Right forelimb (tissue), 1 donor: ENCODE measurements at regions not wholly inside any gene's neighbourhood (a gene's known extent, or its start where the extent isn't known, plus 50 kb on each side); places are given as distances from the start of the nearest gene placed in this dataset.
"Not testable (repeated sequence)": the region's sequence is repeated elsewhere in the genome, so short reads cannot be mapped to it uniquely, and the experiment has no call there.

Experiments used
- DNase-seq: peaks from one replicate; pipeline ENCODE4 v3.0.0-alpha.2; 2018

DNA sequence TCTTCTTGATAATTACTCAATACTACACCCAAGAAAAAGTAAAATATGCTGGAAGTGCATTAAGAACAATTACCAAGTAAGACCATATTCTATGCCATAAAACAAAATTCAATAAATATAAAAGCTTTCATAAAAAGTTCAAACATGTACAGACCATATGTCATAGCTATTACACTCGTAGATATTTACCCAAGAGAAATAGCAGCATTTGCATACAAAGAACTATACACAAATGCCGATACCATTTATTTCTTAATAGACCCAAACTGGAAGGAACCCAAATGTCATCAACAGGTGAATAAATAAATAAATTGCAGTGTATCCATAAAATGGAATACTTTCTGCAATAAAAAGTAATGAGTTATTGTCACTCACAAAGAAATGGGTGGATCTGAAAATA, 78.3 kb upstream of the SLC16A7 start:
- no peak for DNase-seq

DNA sequence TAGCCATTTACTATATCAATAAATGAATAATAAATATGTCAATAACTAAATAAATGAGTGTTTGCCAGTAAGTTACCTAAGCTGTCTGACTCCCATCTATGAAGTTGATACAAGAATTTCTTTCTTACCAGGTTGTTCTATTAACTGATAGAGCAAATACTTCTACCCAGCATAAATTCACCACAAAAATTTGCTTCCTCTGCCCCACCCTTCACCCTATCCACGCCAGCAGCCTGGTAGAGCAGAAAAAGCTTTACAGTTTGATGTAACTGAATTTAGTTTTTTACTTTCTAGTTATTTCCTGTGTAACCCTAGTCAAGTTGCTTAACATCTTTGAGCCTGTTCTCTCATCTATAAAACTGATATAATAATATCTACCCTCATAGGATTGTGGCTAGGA, 94.9 kb upstream of the SLC16A7 start:
- no peak for DNase-seq

DNA sequence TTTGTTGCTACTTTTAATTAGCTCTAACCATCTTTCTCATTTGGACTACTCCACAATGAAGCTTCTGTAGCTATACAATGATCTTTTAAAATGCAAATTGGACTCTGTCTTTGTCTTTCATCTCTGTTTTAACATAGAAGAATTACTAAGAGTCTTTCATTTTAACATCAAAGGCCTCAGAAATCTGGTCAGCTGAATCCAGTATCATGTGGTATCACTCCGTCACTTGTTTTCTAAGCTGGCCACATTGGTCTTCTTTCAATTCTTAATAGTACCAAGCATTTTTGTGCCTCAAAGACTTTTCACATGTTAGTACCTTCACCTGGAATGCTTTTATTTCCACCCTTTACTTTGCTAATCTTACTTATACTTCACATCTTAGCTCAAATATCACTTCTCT, 95.5 kb upstream of the SLC16A7 start:
- no peak for DNase-seq

DNA sequence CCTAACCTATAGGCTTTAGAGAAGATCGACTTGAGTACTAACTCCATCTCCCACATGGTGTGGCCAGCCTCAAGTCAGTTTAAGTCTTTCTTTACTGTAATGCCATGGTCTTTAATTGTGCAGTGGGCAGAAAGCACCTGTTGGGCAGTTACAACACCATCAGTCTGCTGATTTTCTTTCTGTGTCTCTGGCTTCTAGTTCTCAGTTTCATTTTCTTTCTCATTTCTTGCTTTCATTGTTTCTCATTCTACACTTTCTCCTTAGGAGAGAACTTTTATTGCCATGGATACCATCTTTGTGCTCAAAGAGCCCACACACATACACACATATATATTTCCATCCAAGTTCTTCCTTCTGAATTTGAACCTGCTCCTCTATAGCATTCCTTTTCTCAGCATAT, 96.1 kb upstream of the SLC16A7 start:
- DNase-seq = no peak

DNA sequence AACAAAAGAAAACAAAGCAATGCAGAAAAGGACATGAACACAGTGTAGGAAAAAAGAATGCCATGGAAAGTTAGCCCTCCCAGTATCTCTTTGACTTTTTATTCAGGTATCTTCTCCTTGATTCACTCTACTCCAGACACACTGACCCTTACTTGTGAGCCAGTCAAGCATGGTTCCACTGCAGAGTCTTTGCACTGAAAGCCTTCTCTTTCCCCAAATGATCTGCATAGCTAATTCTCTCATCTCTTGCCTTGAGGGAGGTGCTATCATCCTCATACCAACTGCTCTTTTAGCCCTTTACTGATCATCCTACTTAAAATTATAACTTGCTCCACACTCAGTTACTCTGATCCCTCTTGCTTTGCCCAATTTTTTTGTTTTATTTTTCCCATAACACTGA, 101.2 kb upstream of the SLC16A7 start:
- DNase-seq = no peak

DNA sequence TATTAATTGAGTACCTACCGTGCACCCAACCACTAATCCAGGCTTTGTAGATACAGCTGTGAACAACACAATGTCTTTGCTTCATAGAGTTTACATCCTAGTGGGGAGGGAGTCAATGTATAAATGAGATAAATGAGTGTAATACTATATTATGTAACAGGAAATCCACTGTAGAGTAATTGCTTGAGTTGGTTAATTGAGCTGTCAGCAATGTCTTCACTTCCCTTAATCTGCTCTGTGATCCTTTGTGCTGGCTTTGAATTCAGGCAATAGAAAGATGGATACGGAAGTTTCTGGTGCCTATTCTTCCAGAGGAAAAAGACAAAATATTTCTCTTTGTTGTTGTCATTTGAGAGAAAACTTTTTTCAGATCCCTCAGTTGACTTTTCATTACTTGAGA, 104.0 kb upstream of the SLC16A7 start:
- DNase-seq = no peak

DNA sequence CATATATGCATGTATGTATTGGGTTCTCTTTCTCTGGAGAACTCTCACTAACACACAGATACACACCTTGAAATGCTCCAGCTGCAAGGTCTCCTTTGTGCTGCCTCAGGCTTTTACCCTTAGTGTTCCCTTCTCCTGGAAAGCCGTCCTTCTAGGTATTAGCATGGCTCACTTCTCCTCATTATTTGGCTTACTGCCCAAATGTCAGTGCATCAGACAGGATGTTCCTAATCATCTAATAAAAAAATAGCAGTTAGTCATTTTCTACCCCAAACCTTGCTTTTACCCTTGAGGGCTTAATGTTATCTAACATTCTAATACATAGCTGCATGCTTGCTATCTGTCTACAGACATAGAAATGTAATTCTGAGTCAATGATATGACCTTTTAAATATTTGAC, 109.0 kb upstream of the SLC16A7 start:
- DNase-seq = no peak

DNA sequence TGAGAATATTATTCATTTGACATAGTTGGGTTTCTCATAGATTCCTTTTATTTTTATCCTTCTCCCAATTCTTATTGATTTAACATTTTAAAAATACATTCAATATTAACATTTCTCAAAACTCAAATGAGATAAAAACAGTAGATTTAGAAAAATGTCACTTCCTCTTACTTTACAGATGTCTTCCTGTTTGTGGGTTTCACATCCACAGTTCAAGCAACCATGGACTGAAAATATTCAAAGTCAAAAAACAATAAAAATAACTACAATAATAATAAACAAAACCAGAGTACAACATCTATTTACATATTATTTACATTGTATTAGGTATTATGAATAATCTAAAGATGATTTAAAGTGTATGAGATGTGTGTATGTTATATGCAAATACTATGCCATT, 111.3 kb upstream of the SLC16A7 start:
- DNase-seq = no peak

DNA sequence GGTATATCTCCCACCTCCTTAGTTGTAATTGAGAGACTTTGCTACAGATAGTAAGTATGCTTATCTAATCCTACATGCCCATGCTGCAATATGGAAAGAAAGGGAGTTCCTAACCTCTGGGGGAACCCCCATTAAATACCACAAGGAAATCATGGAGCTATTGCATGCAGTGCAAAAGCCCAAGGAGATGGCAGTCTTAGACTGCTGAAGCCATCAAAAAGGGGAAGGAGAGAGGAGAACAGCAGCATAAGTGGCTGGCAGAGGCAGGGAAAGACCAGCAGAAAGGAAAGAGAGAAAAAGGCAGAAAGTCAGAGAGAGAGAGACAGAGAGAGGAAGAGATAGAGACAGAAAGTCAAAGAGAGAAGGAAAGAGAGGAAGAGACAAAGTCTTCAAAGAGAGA, 121.6 kb upstream of the SLC16A7 start:
- not testable (repeated sequence) for DNase-seq

DNA sequence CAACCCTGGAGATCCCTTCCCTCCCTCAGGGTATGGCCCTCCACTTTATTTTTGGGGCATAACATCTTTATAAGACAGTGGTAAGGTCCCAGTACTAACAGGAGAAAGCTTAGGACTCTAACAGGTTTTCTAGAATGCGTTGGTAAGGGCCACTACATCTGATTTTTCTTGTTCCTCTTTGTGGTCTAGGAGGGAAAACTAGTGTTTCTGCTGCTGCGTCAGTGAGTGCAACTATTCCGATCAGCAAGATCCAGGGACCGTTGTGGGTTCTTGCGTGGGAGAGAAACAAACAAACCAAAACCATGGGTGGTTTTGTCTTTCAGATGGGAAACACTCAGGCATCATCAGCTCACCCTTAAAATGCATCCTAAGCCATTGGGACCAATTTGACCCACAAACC, 123.6 kb upstream of the SLC16A7 start:
- no peak for DNase-seq

DNA sequence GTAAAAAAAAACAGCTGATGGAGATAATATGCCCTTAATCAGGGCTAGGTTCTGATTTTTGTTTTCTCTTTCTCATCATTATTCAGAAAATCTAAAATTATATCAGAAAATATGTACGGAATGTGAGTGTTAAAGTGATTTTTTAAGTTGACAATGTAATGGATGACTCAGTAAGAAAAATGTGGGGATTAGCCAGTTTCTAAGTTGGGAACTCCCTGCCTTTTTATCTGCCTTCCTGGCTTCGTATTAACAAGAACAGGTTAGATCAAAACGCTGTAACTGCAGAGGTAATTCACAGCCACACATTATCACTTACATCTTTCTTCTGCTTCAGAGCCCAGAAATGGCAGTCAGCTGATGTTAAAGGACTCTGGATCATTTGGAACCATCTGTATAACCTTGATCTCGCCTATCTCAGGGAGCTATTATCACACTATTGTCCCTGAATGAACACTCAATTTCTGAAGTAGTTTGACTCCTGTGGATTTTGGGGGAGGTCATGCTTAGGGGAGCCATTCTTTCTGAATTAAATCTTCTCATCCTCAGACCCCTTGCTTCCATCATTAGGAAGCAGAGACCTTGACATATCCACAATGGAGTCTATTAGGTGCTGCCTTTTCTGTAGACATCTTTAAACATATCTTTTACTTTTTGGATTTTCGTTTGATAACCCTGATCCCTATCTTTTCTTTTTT, 135.7 kb upstream of the SLC16A7 start:
- DNase-seq = no peak

DNA sequence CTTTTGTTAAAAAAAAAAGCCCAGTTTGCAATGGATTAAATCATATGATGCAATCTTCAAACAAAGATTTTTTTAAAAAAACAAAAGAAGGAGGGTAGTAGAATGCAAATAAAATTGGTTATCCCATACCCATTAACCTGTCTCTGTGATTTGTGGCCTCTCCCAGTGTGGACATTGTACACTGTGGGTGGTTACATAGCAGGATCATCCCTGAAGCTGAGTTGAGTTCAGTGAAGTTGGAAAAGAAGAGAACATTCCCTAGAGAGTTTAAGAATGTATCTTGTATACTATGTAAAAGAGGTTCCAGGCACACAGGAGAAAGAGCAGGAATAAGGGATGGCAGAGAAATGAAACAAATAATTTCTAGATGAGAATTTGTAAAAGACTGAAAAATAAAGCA, 142.4 kb upstream of the SLC16A7 start:
- DNase-seq = no peak

DNA sequence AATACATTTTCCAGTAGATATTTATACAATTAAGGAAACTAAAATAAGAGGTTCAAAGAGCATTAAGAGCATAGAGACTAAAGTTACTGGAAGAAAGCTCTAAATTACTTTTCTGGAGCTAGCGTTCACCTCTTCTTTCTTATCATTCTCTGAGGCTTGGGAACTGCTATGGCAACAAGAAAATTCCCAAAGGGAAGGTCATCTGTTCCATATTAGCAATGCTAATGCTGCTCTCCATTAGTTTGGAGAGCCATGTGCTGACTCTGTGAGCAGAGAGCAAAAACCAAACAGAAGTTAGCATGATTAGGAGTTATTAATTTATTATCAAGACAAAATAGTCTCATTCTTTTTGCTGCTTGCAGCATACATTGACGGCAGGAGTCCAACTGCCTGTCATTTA, 143.1 kb upstream of the SLC16A7 start:
- DNase-seq = no peak

DNA sequence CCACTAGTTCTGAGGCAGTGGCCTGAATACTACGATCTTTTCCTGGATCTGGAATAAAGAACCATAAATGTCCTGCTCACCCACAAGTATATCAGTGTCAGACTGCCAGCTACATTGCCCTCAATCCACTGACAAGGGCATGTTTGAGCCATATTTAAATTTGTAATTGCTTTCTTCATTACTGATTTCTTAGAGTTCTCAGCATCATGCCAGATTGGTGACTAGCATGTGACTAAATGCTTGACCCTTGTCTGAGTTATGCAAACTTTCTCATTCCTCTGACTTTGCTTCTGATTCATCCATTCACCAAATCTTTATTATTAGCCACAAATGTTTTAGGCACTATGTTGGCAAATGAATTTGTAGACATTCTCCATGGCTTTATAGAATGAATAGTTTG, 143.6 kb upstream of the SLC16A7 start:
- no peak for DNase-seq

DNA sequence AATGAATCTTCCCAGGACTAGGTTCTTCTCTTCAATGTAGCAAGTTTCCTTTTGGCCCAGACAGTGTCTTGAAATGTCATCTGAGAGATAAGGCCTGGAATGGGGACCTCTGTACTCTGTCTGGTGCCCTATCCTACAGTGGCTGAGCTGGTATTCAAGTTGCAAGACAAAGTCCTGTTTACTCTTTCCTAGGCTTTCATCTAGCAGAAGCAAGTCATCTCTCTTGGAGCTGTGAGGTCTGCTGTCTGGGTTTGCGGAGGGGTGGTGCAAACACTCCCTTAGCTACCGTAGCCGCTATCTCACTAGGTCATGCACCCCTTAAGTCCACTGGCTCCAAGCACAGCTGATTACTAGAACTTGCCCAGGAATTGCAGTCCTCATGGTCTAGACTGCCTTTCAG, 149.7 kb upstream of the SLC16A7 start:
- no peak for DNase-seq

DNA sequence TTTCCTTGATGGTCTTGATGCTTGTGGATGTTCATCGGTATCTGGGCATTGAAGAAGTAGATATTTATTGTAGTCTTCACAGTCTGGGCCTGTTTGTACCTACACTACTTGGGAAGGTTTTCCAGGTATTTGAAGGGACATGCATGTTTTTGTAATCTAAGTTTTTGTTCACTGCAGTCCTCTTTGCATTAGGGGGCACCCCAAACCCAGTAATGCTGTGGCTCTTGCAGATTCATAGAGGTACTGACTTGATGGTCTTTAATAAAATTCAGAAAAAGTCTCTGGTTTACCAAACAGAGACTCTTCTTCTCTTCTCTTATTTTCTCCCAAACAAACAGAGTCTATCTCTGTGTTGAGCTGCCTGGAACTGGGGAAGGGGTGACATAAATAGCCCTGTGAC, 150.9 kb upstream of the SLC16A7 start:
- DNase-seq = no peak

DNA sequence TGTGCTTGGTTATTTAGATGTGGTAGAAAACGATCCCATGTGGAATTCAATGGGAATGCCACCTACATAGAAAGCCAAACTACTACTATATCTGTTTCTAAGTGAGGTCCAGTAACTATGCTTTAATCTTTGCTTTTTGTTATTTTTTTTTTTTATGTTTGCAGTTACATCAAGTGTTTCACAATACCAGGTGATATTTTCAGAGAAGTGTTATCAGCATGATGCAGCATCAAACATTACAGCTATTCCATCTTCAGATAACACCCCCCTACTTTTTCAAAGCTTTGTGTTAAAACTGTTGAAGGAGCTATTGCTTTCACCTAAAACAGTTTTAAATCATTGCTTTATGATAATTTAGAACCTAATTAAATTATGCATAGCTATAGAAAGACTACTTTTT, 163.8 kb upstream of the SLC16A7 start:
- no peak for DNase-seq

DNA sequence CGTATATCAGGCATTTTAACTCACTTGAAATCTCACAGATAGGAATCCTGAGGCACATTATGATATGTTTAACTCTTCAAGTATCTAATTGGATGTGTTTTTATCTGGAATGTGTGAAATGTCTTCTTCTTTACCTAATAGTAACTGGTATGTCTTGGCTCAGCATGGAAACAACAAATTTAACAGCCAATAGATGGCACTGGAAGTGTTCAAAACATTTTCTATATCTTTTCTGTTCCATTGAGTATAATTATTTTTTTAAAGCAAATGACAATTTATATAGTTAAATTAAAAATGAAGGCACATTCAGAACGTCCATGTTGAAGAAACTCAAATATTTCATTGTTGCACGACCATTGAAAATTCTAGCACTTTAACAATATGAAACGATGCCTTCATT, 164.6 kb upstream of the SLC16A7 start:
- DNase-seq = no peak

DNA sequence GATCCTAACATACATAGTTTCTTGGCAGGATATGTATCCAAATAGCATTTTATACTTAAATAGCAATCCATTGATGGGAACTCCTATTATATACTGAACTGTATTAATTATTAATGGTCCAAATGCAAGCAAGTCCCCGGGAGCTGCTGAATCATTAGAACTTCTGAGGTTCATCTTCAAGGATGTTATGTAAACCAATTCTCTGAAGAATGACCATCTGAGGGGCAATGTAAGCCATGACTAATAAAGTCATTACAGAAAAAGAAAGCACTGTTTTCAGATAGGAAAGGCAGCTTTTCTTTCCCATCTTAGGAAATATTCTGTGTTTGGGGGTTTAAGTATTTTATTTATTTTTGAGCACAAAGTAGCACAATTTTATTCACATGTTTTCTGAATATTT, 166.1 kb upstream of the SLC16A7 start:
- no peak for DNase-seq

DNA sequence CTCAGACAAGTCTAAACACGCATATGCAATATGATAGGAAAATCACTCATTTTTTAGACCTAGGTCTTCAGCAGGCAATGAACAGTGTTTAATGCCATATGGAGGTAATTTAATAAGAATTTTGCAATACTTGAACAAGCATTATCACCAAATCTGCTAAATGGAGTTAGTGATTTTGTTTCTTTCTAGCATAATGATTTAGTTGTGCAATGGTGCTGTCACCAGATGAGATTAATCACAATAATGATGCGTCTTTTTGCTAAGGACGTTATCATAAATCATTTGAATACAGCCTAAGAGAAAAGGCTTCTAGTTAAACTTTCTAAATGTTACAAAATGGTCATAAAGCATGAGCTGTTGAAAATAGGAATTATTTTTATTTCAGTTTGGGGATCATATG, 170.0 kb upstream of the SLC16A7 start:
- DNase-seq = no peak

DNA sequence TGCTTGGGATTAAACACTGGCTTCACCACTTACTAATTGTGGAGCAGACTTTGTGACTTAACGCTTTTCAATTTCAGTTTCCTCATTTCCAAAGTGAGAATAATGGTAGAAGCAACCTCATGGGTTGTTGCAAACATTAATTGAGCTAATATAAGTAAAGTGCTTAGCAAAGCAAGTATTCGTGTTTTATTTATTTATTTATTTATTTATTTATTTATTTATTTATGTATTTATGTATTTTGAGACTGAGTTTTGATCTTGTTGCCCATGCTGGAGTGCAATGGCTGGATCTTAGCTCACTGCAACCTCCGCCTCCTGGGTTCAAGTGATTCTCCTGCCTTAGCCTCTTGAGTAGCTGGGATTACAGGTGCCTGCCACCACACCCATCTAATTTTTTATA, 171.2 kb upstream of the SLC16A7 start:
- DNase-seq = not testable (repeated sequence)

DNA sequence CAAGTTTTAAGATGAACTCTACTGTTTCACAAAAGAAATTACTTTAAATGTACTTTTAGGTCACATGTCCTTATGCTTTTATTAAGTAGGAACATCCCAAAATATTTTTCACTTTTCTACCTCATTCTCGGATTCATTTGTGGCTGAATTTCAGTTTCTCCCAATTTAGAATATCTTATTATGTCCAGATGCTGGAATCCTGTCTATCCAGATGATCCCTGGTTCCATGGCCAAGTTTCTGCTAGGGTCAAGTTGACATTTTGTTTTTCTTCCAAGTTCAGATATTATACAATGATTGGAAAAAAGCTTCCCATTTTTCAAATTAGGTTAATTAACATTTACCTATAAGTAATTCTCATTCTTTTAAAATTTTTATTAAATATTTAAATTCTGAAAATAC, 181.8 kb upstream of the SLC16A7 start:
- no peak for DNase-seq

DNA sequence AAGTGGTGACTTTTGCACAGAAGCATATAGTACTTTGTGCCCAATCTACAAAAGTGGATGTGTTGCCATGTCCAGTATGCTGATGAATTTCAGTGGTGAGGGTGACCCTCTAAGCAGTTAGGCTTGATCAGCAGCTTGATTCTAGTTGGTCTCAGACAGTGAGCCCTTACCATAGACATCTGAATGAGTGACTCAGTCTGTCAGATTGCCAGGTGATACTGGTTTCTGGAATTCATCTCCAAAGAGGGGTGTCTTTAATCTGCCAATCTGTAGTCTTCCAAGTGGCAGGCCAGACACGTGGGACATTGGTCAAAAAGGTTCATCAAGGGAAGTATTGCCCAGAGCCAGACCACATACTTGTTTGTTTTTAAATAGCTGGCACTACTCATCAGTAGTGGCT, 187.4 kb upstream of the SLC16A7 start:
- no peak for DNase-seq

DNA sequence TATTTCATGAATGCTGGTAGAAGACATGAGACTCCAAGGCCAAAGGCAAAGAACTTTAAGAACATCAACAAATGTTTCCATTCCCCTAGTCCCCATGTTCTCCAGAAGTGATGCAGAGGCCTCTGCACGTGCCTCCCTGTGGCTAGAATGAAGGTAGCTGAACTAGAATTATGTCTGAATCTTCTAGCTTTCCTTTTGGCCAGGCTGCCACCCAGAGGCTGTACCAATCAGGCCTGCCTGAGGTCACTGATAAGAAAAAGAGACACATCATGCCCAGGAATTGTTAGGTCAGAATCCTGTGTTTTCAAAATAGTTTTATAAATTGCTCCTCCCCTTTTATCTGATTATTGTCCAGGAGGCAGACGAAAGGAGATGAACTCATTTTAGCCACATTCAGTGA, 188.0 kb upstream of the SLC16A7 start:
- no peak for DNase-seq

DNA sequence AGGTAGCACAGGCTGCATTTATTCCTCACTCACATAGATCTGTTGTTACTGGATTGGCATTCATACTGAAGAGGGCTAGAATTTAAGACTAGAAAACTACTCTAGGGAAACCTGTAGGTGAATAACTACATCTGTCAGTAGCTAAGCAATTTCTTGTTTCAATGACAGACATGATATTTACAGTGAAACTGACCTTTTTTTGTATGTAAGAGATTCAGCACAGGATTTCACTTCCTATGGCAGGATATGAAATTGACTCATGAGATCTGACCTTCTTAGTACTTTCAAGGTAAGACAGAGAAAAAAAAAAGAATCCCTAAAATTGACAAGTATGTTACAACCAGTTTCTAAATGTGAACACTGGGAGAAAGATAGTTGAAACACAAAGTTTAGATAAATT, 189.8 kb upstream of the SLC16A7 start:
- DNase-seq = no peak
